GM18519 (cell line): ENCODE measurements at regions not wholly inside any gene's neighbourhood (a gene's known extent, or its start where the extent isn't known, plus 50 kb on each side); places are given as distances from the start of the nearest gene placed in this dataset.

Experiments used
- ATAC-seq: cut with Tn5 transposase; IDR thresholded peaks from one replicate; pipeline ENCODE4 v1.9.1; 2021; ENCODE audit warnings: mild to moderate bottlenecking, moderate library complexity; ENCODE audit not compliant: unreplicated experiment, low FRiP score

DNA sequence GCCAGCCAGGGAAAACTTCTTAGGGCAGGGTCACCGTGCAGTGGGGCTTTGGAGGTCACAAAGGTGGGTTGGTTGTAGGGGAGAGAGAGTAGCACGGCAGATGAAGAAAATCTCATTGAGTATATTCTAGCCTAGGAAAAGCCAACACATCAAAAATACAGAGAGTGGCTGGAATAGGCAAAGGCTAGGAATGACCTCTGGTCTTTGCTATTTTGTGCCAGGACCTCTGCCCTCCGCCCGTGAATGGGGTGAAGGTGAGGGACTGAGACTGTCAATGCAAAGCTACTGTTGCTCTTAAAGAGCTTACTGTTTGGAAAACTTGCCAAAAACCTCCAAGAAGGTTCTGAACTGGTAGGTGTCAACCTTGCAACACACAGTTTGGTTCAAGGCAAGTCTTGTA, 346.7 kb downstream of the CDH26 start:
- no peak for ATAC-seq

DNA sequence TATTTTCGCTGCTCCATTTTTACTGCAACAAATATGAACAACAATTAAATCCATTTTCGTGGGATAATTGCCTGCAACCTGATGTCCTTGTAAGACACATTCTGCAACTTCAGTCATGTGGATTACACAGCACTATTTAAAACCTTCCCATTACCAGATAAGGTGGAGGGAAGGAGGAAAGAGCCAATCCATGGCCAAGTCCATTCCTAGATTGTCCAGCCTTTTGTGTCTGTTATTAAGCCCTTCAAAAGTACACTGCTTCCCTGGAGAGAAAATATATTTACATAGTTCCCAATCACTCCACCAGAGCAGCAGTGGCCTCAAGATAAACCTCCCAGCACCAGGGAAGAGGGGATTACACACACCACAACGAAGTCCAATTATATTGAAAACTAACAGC, 347.9 kb downstream of the CDH26 start:
- no peak for ATAC-seq

DNA sequence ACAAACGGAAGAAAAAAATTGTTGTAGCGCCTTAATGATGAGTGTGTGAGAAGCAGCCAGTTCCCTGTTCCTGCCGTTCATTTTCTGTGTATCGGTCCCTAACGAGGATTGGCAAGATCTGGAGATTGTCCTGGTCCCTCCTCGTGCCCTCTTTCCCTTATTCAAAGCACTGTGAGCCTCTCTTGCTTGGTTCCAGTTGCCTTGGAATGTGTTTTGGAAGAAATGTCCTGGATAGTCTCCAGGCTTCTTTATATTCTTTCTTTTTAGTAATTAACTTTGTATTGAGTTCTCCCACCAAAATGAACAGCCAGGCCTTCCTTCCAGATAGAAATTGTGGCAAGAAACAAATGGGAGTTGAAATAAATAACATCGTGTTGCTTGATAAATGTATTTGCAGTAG, 348.3 kb downstream of the CDH26 start:
- no peak for ATAC-seq

- no peak for ATAC-seq
These were observed 352.5 kb downstream of the CDH26 start for GRCh38 chr20:60310560-60311349.

DNA sequence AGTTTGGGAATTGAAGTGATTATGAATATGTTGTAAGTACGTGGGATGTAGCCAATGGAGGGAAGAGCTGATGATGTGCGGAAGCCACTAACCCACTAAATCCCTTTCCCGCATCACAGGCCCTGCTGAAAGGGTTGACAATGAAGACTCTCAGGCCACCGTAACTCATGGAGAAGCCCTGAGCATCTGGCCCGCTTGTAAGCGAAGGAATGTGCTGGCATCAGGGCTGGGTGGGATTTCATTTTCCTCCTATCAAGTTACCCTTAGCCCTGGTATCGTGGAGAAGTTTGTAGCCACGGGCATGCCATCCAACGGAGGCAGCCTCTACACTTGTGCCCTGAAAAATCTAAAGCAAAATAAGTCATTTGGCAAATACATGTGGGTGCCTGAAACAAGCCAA, 355.0 kb downstream of the CDH26 start:
- ATAC-seq = no peak

GRCh38 chr20:60313614-60314013, 355.4 kb downstream of the CDH26 start:
- no peak for ATAC-seq

DNA sequence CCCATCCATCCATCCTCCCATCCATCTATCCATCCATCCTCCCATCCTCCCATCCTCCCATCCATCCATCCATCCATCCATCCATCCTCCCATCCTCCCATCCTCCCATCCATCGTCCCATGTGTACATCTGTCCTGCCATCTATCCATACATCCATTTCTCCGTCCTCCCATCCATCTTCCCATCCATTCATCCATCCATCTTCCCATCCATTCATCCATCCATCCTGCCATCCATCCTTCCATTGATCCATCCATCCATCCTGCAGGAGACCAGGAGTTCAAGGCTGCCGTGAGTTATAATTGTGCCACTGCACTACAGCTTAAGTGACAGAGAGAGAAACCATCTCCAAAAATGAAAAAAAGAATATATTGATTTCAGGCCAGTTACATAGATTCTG, 356.5 kb downstream of the CDH26 start:
- ATAC-seq = no peak

DNA sequence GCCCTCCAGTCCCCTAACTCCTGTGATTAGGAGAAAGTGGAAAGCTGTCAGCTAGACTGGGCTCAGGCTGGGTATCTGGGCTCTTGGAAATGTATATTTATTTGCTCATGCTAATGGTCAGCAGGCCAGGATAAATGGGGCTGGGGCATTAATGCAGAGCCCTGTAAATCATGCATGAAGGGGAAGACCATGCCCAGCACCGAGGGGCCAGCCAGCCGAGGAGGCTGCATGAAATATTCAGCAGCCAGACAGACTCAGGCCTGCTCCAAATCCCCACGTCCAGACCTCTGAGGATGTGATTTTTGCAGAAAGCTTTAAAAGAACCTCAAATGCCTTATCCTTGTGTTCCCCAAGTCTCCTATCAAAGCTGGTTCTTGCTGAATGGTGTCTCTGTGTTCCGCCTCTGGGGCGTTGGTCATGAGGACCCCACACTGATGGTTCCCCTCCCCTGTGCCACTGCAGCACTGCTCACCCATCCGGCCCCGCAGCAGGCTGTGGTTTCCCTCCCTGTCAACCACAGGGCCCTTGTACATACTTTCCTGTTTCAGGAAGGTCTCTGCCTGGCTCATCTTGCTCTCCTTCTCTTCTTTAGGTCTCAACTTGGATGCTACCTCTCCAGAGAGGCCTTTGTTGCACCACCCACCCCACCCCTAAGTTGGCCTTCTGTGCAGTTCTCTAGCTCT, 358.4 kb downstream of the CDH26 start:
- ATAC-seq = no peak

- no peak for ATAC-seq
These were observed 359.2 kb downstream of the CDH26 start for GRCh38 chr20:60317401-60317800.

DNA sequence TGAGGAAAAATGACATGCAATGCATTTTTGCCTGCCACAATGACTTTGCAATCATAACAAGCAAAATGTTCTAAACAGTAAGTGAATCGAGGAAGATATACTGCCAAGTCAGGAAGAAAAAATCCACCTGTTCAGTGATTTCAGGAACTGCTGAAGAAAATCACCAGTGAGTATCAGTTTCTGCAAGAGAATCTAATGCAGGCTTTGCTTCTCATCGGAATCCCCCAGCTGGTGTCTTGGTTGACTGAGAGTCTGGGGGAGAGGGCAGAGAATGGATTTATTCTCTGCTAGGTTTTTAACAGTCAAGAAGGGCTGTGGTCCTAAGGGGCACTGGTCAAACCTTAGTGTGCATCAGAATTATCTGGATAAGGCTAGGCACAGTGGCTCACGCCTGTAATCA, 363.4 kb downstream of the CDH26 start:
- no peak for ATAC-seq

- no peak for ATAC-seq
These were observed 368.6 kb downstream of the CDH26 start for GRCh38 chr20:60326821-60327220.

- no peak for ATAC-seq
These were observed 369.9 kb downstream of the CDH26 start for GRCh38 chr20:60327971-60328660.

- no peak for ATAC-seq
These were observed 372.2 kb downstream of the CDH26 start for GRCh38 chr20:60330461-60330860.

GRCh38 chr20:60331688-60332300, 373.6 kb downstream of the CDH26 start:
- ATAC-seq = no peak

GRCh38 chr20:60332523-60332922, 374.3 kb downstream of the CDH26 start:
- no peak for ATAC-seq

- ATAC-seq = no peak
These were observed 376.7 kb downstream of the CDH26 start for GRCh38 chr20:60334911-60335310.

DNA sequence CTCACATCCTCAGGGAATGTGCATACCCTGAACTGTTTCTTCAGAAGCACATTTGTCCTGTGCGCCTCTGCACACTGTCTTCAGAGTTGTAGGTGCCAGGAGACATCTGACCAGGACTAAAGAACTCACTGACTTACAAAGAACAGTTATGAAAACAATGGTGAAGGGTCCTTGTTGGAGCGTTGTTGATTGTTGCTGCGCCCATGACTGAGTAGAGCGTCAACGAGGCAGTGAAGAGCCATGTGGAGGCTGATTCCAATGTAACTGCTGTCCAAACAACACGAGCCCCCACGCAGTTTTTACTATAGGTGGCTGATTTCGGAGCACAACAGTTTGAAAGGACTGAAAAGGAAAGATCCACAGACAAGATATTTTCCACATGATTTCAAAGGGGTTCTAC, 380.3 kb downstream of the CDH26 start:
- no peak for ATAC-seq

GRCh38 chr20:60339738-60340137, 381.5 kb downstream of the CDH26 start:
- ATAC-seq = no peak

GRCh38 chr20:60340232-60340631, 382.0 kb downstream of the CDH26 start:
- no peak for ATAC-seq

GRCh38 chr20:60341062-60341461, 382.8 kb downstream of the CDH26 start:
- ATAC-seq = no peak

GRCh38 chr20:60345106-60345505, 386.9 kb downstream of the CDH26 start:
- ATAC-seq = no peak
